Breast epithelium (tissue), 3 donors: ENCODE measurements at regions not wholly inside any gene's neighbourhood (a gene's known extent, or its start where the extent isn't known, plus 50 kb on each side); places are given as distances from the start of the nearest gene placed in this dataset.

Experiments
- POLR2A ChIP-seq: fragments of 450-650 bp; IDR thresholded peaks from one replicate; pipeline ENCODE4 v1.6.1; 2016; ENCODE audit warnings: antibody characterized with exemption, mild to moderate bottlenecking, moderate library complexity
- POLR2AphosphoS5 ChIP-seq, 3 donors: sonication (generic); formaldehyde crosslinking; IDR thresholded peaks; one replicate each; pipeline ENCODE4 v1.6.1; 2017; ENCODE audit warnings: antibody characterized with exemption in 3 of 3
- TF ChIP-seq, protein P1 (sequence below), 3 donors: fragments of 450-650 bp; IDR thresholded peaks; one replicate each; pipeline ENCODE4 v1.5.1; 2016 to 2017; ENCODE audit warnings: antibody characterized with exemption in 3 of 3, mild to moderate bottlenecking in 3 of 3, moderate library complexity in 3 of 3

DNA sequence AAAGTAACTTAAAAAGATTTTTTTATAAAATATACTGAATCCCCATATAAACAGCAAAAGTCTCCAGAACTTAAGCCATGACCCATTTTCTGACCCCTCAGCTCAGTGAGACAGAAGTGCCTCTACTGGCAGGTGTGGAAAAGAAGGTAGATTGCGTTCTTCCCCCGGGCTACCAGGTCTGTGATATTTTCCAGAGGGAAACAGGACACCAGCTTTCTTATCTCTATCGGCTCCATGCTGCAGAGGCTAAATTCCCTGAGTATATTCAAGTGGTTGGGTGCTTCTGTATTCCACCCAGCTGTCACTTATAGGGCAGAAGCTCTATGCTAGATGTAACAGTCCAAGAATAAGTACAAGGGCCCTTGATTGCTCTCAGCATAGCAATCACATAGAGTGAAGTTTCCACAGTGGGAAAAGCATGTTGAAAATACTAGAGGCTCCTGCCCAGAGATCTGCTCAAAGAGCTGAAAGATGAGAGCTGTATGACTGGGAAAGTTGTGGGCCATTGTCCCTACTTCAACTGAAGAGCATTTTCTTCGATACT is 687.3 kb downstream of the CDH11 start:
- TF ChIP-seq, protein P1, sequence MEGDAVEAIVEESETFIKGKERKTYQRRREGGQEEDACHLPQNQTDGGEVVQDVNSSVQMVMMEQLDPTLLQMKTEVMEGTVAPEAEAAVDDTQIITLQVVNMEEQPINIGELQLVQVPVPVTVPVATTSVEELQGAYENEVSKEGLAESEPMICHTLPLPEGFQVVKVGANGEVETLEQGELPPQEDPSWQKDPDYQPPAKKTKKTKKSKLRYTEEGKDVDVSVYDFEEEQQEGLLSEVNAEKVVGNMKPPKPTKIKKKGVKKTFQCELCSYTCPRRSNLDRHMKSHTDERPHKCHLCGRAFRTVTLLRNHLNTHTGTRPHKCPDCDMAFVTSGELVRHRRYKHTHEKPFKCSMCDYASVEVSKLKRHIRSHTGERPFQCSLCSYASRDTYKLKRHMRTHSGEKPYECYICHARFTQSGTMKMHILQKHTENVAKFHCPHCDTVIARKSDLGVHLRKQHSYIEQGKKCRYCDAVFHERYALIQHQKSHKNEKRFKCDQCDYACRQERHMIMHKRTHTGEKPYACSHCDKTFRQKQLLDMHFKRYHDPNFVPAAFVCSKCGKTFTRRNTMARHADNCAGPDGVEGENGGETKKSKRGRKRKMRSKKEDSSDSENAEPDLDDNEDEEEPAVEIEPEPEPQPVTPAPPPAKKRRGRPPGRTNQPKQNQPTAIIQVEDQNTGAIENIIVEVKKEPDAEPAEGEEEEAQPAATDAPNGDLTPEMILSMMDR (IDR thresholded peaks at IDR 0.05): no peak
- no peak for TF ChIP-seq POLR2A
- no peak for TF ChIP-seq POLR2AphosphoS5 (IDR thresholded peaks at IDR 0.05)
